Nephron progenitor cell (in vitro differentiated cells): ENCODE measurements at regions not wholly inside any gene's neighbourhood (a gene's known extent, or its start where the extent isn't known, plus 50 kb on each side); places are given as distances from the start of the nearest gene placed in this dataset.
"Not testable (repeated sequence)": the region's sequence is repeated elsewhere in the genome, so short reads cannot be mapped to it uniquely, and the experiment has no call there.

Experiments used
- DNase-seq: peaks from one replicate; pipeline ENCODE4 v3.0.0; 2021
- H3K27ac Mint-ChIP-seq: 2 replicates; pipeline ENCODE4 v1.8.0; 2021; ENCODE audit warnings: mild to moderate bottlenecking, moderate library complexity, mixed read lengths
- H3K27me3 Mint-ChIP-seq: 2 replicates; pipeline ENCODE4 v1.8.0; 2021; ENCODE audit warnings: mild to moderate bottlenecking, low read depth, mixed read lengths; ENCODE audit not compliant: poor library complexity
- H3K36me3 Mint-ChIP-seq: 2 replicates; pipeline ENCODE4 v1.8.0; 2021; ENCODE audit warnings: low read depth, mixed read lengths
- H3K4me1 Mint-ChIP-seq: 2 replicates; pipeline ENCODE4 v1.8.0; 2021; ENCODE audit warnings: mixed read lengths
- H3K4me3 Mint-ChIP-seq: 2 replicates; pipeline ENCODE4 v1.8.0; 2021; ENCODE audit warnings: mild to moderate bottlenecking, moderate library complexity, mixed read lengths
- H3K9me3 Mint-ChIP-seq: 2 replicates; pipeline ENCODE4 v1.8.0; 2021; ENCODE audit warnings: mild to moderate bottlenecking, moderate library complexity, mixed read lengths
- TF ChIP-seq, protein P1 (sequence below): fragments of 200-600 bp; sonication (generic); IDR thresholded peaks from 2 replicates; pipeline ENCODE4 v1.5.0; 2021; ENCODE audit warnings: antibody characterized with exemption

DNA sequence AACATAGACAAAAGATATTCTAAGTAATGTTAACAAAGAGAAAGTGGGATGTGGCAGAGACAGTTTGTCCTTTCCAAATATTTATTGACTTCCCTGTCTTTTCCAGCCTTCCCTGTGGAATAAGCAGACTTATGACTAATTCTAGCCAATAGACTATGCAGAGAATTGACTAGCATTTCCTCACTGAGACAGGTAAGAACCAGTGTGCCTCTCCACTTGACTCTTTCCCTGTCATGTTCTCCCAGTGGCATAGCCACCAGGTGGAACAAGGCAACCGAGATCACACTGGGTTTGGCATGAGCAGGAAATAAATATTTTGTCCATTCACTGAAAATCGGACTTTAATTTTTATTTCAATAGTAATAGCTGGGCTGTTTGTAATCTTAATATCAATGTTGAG is 168.1 kb upstream of the CTAGE1 start:
- peaks cover 23% of the 10 kb centered on the region for H3K27me3 Mint-ChIP-seq
- H3K36me3 Mint-ChIP-seq = no peaks in the 10 kb centered on the region
- no peaks in the 10 kb centered on the region for H3K9me3 Mint-ChIP-seq
- no peak for DNase-seq
- no peaks in the 10 kb centered on the region for H3K4me1 Mint-ChIP-seq
- no peak overlapping the region for H3K4me3 Mint-ChIP-seq
- H3K27ac Mint-ChIP-seq = no peak overlapping the region
- TF ChIP-seq, protein P1, sequence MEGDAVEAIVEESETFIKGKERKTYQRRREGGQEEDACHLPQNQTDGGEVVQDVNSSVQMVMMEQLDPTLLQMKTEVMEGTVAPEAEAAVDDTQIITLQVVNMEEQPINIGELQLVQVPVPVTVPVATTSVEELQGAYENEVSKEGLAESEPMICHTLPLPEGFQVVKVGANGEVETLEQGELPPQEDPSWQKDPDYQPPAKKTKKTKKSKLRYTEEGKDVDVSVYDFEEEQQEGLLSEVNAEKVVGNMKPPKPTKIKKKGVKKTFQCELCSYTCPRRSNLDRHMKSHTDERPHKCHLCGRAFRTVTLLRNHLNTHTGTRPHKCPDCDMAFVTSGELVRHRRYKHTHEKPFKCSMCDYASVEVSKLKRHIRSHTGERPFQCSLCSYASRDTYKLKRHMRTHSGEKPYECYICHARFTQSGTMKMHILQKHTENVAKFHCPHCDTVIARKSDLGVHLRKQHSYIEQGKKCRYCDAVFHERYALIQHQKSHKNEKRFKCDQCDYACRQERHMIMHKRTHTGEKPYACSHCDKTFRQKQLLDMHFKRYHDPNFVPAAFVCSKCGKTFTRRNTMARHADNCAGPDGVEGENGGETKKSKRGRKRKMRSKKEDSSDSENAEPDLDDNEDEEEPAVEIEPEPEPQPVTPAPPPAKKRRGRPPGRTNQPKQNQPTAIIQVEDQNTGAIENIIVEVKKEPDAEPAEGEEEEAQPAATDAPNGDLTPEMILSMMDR = no peak

DNA sequence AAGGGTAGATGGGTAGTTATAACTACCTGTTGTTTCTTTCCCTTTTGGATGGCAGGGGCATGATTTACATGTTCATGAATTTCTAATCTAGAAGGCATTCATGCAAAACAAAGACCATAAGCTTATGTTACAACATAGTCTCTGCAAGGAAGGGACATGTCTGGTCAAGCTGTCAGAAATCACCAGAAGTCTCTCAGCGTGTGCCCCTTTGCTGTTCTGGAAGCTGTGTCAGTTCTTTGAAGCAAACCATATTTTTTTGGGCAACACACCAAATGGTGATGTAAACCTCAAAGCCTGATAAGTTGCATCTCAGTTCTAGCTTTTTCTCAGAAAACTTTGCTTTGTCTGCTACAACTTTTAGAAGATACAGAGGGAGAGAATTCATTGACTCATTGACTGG is 173.5 kb upstream of the CTAGE1 start:
- DNase-seq = no peak
- no peak overlapping the region for H3K27ac Mint-ChIP-seq
- no peaks in the 10 kb centered on the region for H3K36me3 Mint-ChIP-seq
- H3K4me3 Mint-ChIP-seq = no peak overlapping the region
- H3K9me3 Mint-ChIP-seq = no peaks in the 10 kb centered on the region
- no peaks in the 10 kb centered on the region for H3K4me1 Mint-ChIP-seq
- H3K27me3 Mint-ChIP-seq = peaks cover 19% of the 10 kb centered on the region
- TF ChIP-seq, protein P1 = no peak

DNA sequence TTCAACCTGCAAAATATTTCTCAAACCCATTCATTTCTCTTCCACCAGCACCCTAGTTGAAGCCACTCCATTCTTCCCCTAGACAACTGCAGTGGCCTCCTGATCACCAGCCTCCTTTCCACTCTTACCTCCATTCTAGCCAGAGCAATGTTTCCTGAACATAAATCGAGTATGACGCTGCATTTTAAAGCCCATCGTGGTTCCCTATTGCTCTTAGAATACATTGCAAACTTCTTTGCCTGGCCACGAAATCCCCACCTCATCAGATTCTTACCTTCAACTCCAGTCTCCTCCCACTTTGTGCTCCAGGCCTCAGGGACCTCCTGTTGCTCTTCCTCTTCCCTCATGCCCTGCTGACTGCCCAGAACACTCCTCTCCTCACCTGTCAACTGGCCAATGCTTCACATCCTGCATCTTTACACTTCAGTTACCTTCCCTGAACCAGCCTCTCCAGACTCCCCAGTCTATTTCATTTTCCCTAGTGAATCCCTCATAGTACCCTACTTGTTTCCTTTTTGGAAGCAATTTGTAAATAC is 176.5 kb upstream of the CTAGE1 start:
- Mint-ChIP-seq H3K9me3 (no peaks in the 10 kb centered on the region), H3K36me3 (no peaks in the 10 kb centered on the region), H3K27me3 (peaks cover 8% of the 10 kb centered on the region), H3K4me3 (no peak overlapping the region), H3K4me1 (no peaks in the 10 kb centered on the region), H3K27ac (no peak overlapping the region)
- DNase-seq = no peak
- TF ChIP-seq, protein P1 = no peak

DNA sequence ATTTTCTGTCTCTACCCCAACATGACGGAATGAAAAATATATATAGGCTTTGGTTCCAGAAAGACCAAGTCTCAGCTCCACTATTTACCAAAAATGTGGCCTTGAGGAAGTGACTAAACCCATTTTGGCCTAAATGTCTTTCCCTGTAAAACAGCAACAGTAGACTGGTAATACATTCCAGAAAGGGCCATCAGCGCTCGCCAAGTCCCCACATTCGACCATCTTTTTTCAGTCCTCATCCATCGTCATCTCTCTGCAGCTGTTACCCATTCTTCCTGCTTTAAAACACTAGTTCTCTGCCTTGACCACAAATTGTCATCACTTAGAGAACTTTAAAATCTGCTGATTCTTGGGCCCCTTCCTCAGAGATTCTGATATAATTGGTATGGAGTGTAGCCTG is 183.8 kb upstream of the CTAGE1 start:
- Mint-ChIP-seq H3K4me3 (no peak overlapping the region), H3K4me1 (peaks cover 11% of the 10 kb centered on the region), H3K27me3 (peaks cover 16% of the 10 kb centered on the region), H3K9me3 (no peaks in the 10 kb centered on the region), H3K27ac (no peak overlapping the region), H3K36me3 (no peaks in the 10 kb centered on the region)
- TF ChIP-seq, protein P1 = no peak
- no peak for DNase-seq

DNA sequence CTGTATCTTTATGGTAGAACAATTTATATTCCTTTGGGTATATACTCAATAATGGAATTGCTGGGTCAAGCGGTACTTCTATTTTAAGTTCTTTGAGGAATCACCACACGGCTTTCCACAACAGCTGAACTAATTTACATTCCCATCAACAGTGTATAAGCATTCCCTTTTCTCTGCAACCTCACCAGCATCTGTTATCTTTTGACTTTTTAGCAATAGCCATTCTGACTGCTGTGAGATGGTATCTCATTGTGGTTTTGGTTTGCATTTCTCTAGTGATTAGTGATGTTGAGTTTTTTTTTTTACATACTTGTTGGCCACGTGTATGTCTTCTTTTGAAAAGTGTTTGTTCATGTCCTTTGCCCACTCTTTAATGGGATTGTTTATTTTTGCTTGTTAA is 184.7 kb upstream of the CTAGE1 start:
- Mint-ChIP-seq H3K27me3 (peaks cover 12% of the 10 kb centered on the region), H3K4me1 (peaks cover 21% of the 10 kb centered on the region)
- H3K36me3 Mint-ChIP-seq, H3K27ac Mint-ChIP-seq, H3K4me3 Mint-ChIP-seq, DNase-seq, H3K9me3 Mint-ChIP-seq: not testable (repeated sequence)

DNA sequence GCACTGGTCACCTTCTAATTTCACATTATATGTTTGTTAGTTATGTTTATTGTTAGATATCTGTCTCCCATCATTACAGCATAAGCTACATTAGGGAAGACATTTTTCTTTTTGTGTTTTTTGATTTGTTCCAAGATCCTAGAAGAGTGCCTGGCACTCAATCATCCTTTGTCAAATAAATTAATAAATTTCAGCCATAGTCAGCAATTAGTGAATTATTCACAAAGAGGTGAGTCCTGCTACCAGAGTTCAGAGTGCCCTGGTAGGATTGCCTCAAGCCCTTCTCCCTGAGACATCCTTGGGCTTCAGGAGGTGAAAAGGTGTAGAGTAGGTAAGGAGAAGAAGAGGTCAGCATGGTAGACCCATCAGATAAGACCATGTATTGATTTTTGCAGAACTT is 186.2 kb upstream of the CTAGE1 start:
- TF ChIP-seq, protein P1 = no peak
- Mint-ChIP-seq H3K36me3 (no peaks in the 10 kb centered on the region), H3K27me3 (peaks cover 12% of the 10 kb centered on the region), H3K4me1 (peaks cover 31% of the 10 kb centered on the region), H3K27ac (no peak overlapping the region), H3K4me3 (no peak overlapping the region), H3K9me3 (no peaks in the 10 kb centered on the region)
- no peak for DNase-seq
